ENCODE measurements at regions not wholly inside any gene's neighbourhood (a gene's known extent, or its start where the extent isn't known, plus 50 kb on each side); places are given as distances from the start of the nearest gene placed in this dataset.

DNA sequence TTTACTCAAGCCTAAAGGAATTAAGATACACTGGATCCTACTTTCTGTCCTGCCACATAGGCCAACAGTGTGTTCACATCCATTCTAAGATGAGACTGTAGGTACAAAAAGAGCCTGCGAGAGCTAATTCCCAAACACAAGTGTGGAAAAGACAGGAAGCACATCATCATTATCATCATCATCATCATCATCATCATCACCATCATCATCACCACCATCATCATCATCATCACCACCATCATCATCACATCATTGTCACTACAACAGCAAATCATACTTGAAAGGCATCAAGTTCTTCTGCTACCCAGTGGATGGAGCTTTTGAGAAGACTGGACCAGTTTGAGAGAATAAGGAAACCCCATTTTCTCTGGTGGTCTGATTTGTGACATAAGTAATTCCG is 268.1 kb downstream of the HS3ST3A1 start:
- H3K4me3 Mint-ChIP-seq: no peak overlapping the region
- 100% methylated on average over 1 of the region's 2 CpGs for whole genome bisulfite sequencing (ENCODE audit: insufficient coverage)
- no peak overlapping the region for H3K27ac ChIP-seq (ENCODE audit: low read length in 2 of 2)
- H3K4me1 Mint-ChIP-seq: peaks cover 2% of the 10 kb centered on the region
- no peak overlapping the region for H3K4me3 ChIP-seq (ENCODE audit: control extremely low read depth in 1 of 5, extremely low read depth in 1 of 5, insufficient read depth in 1 of 5, low read depth in 2 of 5, low read length in 4 of 5)
- intact Hi-C loops (cut with micrococcal nuclease): no loop called here
- H3K79me2 ChIP-seq (ENCODE audit: control insufficient read depth, insufficient read depth, low read length): no peaks in the 10 kb centered on the region
- no peaks in the 10 kb centered on the region for H3K9me3 Mint-ChIP-seq (ENCODE audit: insufficient read depth)
- H3K4me1 ChIP-seq (ENCODE audit: control insufficient read depth in 2 of 2, insufficient read depth in 2 of 2, low read length in 2 of 2): peaks cover 0 to 3% of the 10 kb centered on the region in 2 donors
- no peak overlapping the region for H3K9ac ChIP-seq (ENCODE audit: low read length)
- H4K20me1 ChIP-seq (ENCODE audit: control insufficient read depth, insufficient read depth, low read length, poor library complexity, severe bottlenecking): no peaks in the 10 kb centered on the region
- ChIA-PET POLR2A (no interaction called here), CTCF (no interaction called here)
- H3K27me3 Mint-ChIP-seq: peaks cover 7% of the 10 kb centered on the region
- H3K27ac Mint-ChIP-seq: no peak overlapping the region
- TF ChIP-seq, protein P1, sequence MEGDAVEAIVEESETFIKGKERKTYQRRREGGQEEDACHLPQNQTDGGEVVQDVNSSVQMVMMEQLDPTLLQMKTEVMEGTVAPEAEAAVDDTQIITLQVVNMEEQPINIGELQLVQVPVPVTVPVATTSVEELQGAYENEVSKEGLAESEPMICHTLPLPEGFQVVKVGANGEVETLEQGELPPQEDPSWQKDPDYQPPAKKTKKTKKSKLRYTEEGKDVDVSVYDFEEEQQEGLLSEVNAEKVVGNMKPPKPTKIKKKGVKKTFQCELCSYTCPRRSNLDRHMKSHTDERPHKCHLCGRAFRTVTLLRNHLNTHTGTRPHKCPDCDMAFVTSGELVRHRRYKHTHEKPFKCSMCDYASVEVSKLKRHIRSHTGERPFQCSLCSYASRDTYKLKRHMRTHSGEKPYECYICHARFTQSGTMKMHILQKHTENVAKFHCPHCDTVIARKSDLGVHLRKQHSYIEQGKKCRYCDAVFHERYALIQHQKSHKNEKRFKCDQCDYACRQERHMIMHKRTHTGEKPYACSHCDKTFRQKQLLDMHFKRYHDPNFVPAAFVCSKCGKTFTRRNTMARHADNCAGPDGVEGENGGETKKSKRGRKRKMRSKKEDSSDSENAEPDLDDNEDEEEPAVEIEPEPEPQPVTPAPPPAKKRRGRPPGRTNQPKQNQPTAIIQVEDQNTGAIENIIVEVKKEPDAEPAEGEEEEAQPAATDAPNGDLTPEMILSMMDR (IDR thresholded peaks at IDR 0.05): no peak
- TF ChIP-seq EZH2 (IDR thresholded peaks at IDR 0.05; ENCODE audit: borderline replicate concordance, insufficient read depth, low read depth, low read length, poor library complexity, severe bottlenecking): no peak
- ATAC-seq (ENCODE audit: low read depth): no peak
- no peaks in the 10 kb centered on the region for H3K36me3 ChIP-seq (replicated peaks in 1 of 2; ENCODE audit: control extremely low read depth in 1 of 2, control insufficient read depth in 1 of 2, extremely low read depth in 1 of 2, insufficient read depth in 2 of 2, low read length in 1 of 2)
- no peak overlapping the region for H3K4me2 ChIP-seq (replicated peaks; ENCODE audit: low read depth, low read length, poor library complexity, severe bottlenecking)
- DNase-seq: no peak
- no peaks in the 10 kb centered on the region for H3K9me3 ChIP-seq (ENCODE audit: control extremely low read depth in 1 of 3, control insufficient read depth in 2 of 3, insufficient read depth in 1 of 3, low read length in 2 of 3)
- H2AFZ ChIP-seq (ENCODE audit: insufficient read depth, low read depth, low read length, poor library complexity, severe bottlenecking): no peak overlapping the region
- H3K27me3 ChIP-seq (replicated peaks in 1 of 4; ENCODE audit: control extremely low read depth in 1 of 4, control insufficient read depth in 3 of 4, insufficient read depth in 4 of 4, low read length in 3 of 4): peaks cover 0 to 4% (median 2%) of the 10 kb centered on the region in 4 experiments

DNA sequence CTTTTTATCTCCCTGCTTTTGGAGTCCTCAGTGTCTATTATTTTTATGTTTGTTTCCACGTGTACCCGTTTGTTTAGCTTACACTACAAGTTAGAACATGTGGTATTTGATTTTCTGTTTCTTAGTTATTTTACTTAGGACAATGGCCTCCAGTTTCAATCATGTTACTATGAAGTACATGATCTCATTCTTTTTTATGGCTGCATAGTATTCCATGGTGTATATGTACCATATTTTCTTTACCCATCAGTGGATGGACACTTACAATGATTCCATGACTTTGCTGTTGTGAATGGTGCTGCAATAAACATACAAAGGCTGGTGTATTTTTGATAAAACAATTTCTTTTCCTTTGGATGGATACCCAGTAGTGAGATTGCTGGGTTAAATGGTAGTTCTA is 269.5 kb downstream of the HS3ST3A1 start:
- Histone ChIP-seq H3K4me2 (replicated peaks; ENCODE audit: low read depth, low read length, poor library complexity, severe bottlenecking) (no peak overlapping the region), H2AFZ (ENCODE audit: insufficient read depth, low read depth, low read length, poor library complexity, severe bottlenecking) (no peak overlapping the region), H3K27me3 (replicated peaks in 1 of 4; ENCODE audit: control extremely low read depth in 1 of 4, control insufficient read depth in 3 of 4, insufficient read depth in 4 of 4, low read length in 3 of 4) (no peaks in the 10 kb centered on the region), H3K9me3 (ENCODE audit: control extremely low read depth in 1 of 3, control insufficient read depth in 2 of 3, insufficient read depth in 1 of 3, low read length in 2 of 3) (no peaks in the 10 kb centered on the region), H3K79me2 (ENCODE audit: control insufficient read depth, insufficient read depth, low read length) (no peaks in the 10 kb centered on the region), H3K27ac (ENCODE audit: low read length in 2 of 2) (no peak overlapping the region), H3K4me1 (ENCODE audit: control insufficient read depth in 2 of 2, insufficient read depth in 2 of 2, low read length in 2 of 2) (no peaks in the 10 kb centered on the region), H3K4me3 (ENCODE audit: control extremely low read depth in 1 of 5, extremely low read depth in 1 of 5, insufficient read depth in 1 of 5, low read depth in 2 of 5, low read length in 4 of 5) (no peak overlapping the region), H3K9ac (ENCODE audit: low read length) (no peak overlapping the region), H3K36me3 (replicated peaks in 1 of 2; ENCODE audit: control extremely low read depth in 1 of 2, control insufficient read depth in 1 of 2, extremely low read depth in 1 of 2, insufficient read depth in 2 of 2, low read length in 1 of 2) (no peaks in the 10 kb centered on the region), H4K20me1 (ENCODE audit: control insufficient read depth, insufficient read depth, low read length, poor library complexity, severe bottlenecking) (no peaks in the 10 kb centered on the region)
- POLR2A ChIA-PET: no interaction called here
- H3K27ac Mint-ChIP-seq: no peak overlapping the region
- ATAC-seq (ENCODE audit: low read depth): no peak
- peaks cover 5% of the 10 kb centered on the region for H3K27me3 Mint-ChIP-seq
- TF ChIP-seq, protein P1 (IDR thresholded peaks at IDR 0.05): no peak
- no peak for TF ChIP-seq EZH2 (IDR thresholded peaks at IDR 0.05; ENCODE audit: borderline replicate concordance, insufficient read depth, low read depth, low read length, poor library complexity, severe bottlenecking)
- no CpG with 5 or more reads among the region's 2 CpGs for WGBS (ENCODE audit: insufficient coverage)
- H3K4me3 Mint-ChIP-seq: no peak overlapping the region
- intact Hi-C loops (cut with micrococcal nuclease): no loop called here
- CTCF ChIA-PET: no interaction called here
- no peak for DNase-seq
- H3K9me3 Mint-ChIP-seq (ENCODE audit: insufficient read depth): no peaks in the 10 kb centered on the region
- H3K4me1 Mint-ChIP-seq: no peaks in the 10 kb centered on the region
